Hepatocyte (in vitro differentiated cells): ENCODE measurements at regions not wholly inside any gene's neighbourhood (a gene's known extent, or its start where the extent isn't known, plus 50 kb on each side); places are given as distances from the start of the nearest gene placed in this dataset.

Source experiments
- CTCF ChIP-seq: fragments of 200-600 bp; sonication (generic); IDR thresholded peaks from 2 replicates; pipeline ENCODE4 v1.5.1; 2016; ENCODE audit warnings: antibody characterized with exemption, mild to moderate bottlenecking; ENCODE audit not compliant: poor library complexity
- EZH2phosphoT487 ChIP-seq: fragments of 200-600 bp; sonication (generic); IDR thresholded peaks from one replicate; pipeline ENCODE4 v1.6.1; 2018; ENCODE audit warnings: antibody characterized with exemption, mild to moderate bottlenecking, low read depth, moderate library complexity; ENCODE audit not compliant: unreplicated experiment, severe bottlenecking

DNA sequence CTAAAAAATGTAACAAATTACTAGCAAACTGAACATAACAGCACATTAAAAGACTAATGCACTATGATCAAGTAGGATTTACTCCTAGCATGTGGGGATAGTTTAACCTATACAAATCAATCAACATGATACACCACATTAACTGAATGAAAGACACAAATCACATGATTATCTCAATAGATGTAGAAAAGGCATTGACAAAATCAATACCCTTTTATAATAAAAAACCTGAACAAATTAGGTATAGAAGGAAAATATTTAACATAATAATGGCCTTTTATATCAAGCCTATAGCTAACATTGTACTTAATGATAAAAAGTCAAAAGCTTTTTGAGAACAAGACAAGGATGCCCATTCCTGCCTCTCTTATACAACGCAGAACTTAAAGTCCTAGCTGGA lies 540.0 kb downstream of the RERGL start:
- TF ChIP-seq CTCF (no peak), EZH2phosphoT487 (no peak)
